ENCODE measurements at regions not wholly inside any gene's neighbourhood (a gene's known extent, or its start where the extent isn't known, plus 50 kb on each side); places are given as distances from the start of the nearest gene placed in this dataset.
"Not testable (repeated sequence)": the region's sequence is repeated elsewhere in the genome, so short reads cannot be mapped to it uniquely, and the experiment has no call there.

GRCh38 chr9:2531481-2531880 lies 90.1 kb upstream of the VLDLR start:
- FAIRE-seq: no peak
- no peak for TF ChIP-seq POLR2AphosphoS5 (IDR thresholded peaks at IDR 0.05; ENCODE audit: low read depth, low read length)
- no peak for TF ChIP-seq POLR2A (IDR thresholded peaks at IDR 0.05; ENCODE audit: low read depth, low read length)
- no peak for TF ChIP-seq TAF1 (IDR thresholded peaks at IDR 0.05; ENCODE audit: borderline replicate concordance, low read depth, low read length)
- DNase-seq (ENCODE audit: insufficient read length): no peak

DNA sequence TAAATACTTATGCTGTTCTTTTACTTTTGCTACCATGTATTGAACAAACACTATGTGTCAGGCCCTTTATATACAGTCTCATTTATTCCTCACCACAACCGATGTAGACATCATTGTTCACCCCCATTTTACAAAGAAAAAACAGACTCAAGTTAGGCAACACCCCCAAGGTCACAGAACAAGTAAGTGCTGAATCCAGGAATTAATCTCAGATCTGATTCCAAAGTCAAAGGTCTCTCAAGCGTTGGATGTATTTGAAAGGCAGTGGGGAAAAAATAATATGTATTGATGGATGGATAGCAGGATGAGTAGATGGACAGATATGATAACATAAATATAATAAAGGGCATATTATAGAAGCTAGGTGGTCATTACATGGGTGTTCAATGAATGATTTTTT lies 85.1 kb upstream of the VLDLR start:
- TF ChIP-seq POLR2AphosphoS5 (IDR thresholded peaks at IDR 0.05; ENCODE audit: low read depth, low read length) (no peak), TAF1 (IDR thresholded peaks at IDR 0.05; ENCODE audit: borderline replicate concordance, low read depth, low read length) (no peak), POLR2A (IDR thresholded peaks at IDR 0.05; ENCODE audit: low read depth, low read length) (no peak)
- no peak for FAIRE-seq

GRCh38 chr9:2545881-2546490 lies 75.6 kb upstream of the VLDLR start:
- DNase-seq (ENCODE audit: insufficient read length) (no peak), FAIRE-seq (no peak)

More for the DNA sequence above, 85.1 kb upstream of the VLDLR start:
- no peak for DNase-seq (ENCODE audit: insufficient read length)

GRCh38 chr9:2555899-2556600 lies 65.5 kb upstream of the VLDLR start:
- not testable (repeated sequence) for DNase-seq (ENCODE audit: insufficient read length); FAIRE-seq

More at GRCh38 chr9:2545881-2546490, 75.6 kb upstream of the VLDLR start:
- TF ChIP-seq TAF1 (IDR thresholded peaks at IDR 0.05; ENCODE audit: borderline replicate concordance, low read depth, low read length) (no peak), POLR2A (IDR thresholded peaks at IDR 0.05; ENCODE audit: low read depth, low read length) (no peak)

- TF ChIP-seq POLR2AphosphoS5 (IDR thresholded peaks at IDR 0.05; ENCODE audit: low read depth, low read length) (no peak), TAF1 (IDR thresholded peaks at IDR 0.05; ENCODE audit: borderline replicate concordance, low read depth, low read length) (no peak)
- no peak for FAIRE-seq
- no peak for DNase-seq (ENCODE audit: insufficient read length)
Measured at GRCh38 chr9:2557693-2558092, 63.9 kb upstream of the VLDLR start.

GRCh38 chr9:2559192-2560152 lies 62.1 kb upstream of the VLDLR start:
- TF ChIP-seq POLR2A (IDR thresholded peaks at IDR 0.05; ENCODE audit: low read depth, low read length): no peak
- no peak for TF ChIP-seq TAF1 (IDR thresholded peaks at IDR 0.05; ENCODE audit: borderline replicate concordance, low read depth, low read length)
- TF ChIP-seq POLR2AphosphoS5 (IDR thresholded peaks at IDR 0.05; ENCODE audit: low read depth, low read length): no peak
- DNase-seq (ENCODE audit: insufficient read length): no peak
- no peak for FAIRE-seq

- no peak for TF ChIP-seq TAF1 (IDR thresholded peaks at IDR 0.05; ENCODE audit: borderline replicate concordance, low read depth, low read length)
- no peak for TF ChIP-seq POLR2A (IDR thresholded peaks at IDR 0.05; ENCODE audit: low read depth, low read length)
- TF ChIP-seq POLR2AphosphoS5 (IDR thresholded peaks at IDR 0.05; ENCODE audit: low read depth, low read length): no peak
- FAIRE-seq (no peak), DNase-seq (ENCODE audit: insufficient read length) (no peak)
Measured at GRCh38 chr9:2560180-2560579, 61.4 kb upstream of the VLDLR start.

DNA sequence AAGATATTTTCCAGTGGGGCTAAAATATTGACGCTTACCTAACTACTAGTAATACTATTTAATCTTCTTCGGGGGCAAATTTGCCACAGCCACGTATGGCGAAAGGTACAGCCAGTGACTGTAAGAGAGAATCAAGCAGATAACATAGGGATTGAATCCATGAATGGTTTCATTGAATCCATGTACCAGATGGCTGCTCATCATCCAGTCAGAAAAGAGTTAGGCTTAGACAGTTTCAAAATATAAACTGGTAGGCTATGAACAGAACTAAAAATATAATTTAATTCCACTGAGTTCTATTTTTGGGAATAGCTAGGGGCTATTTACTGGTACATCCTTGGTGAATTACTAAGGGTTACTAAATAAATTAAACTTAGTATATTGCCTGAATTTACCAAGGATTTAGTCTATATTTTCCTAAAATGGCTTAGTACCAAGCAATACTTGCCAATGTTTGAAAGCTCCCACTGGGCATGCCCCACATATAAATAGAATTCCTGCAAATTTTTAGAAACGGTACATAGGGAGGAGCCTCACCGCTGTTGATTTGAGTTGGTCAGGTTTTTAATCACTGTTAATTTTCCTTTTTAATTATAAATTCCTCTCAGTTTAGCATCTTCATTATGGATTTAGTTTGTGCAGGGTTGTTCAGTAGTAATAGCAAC lies 55.8 kb upstream of the VLDLR start:
- no peak for DNase-seq (ENCODE audit: insufficient read length)
- TF ChIP-seq POLR2AphosphoS5 (IDR thresholded peaks at IDR 0.05; ENCODE audit: low read depth, low read length) (no peak), TAF1 (IDR thresholded peaks at IDR 0.05; ENCODE audit: borderline replicate concordance, low read depth, low read length) (no peak), POLR2A (IDR thresholded peaks at IDR 0.05; ENCODE audit: low read depth, low read length) (no peak)
- FAIRE-seq: no peak

DNA sequence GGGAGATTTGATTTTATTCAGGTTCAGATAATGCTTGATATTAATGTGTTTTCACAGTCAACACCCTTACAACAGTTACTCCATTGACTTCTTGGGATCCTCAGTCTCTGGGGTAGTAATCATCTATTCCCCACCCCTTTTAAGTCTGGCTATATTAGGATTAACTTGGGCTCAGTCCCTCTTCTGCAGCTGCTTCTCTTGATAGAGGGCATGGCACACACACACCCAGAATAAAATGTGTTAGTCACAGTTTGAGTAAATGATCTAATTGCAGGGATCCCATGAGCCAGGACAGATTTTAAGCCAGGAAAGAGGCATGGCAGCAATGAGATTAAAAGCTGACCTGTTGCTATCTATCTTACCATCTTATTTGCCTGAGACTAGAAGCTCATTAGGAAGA lies 53.7 kb upstream of the VLDLR start:
- FAIRE-seq (no peak), DNase-seq (ENCODE audit: insufficient read length) (no peak)
- TF ChIP-seq POLR2AphosphoS5 (IDR thresholded peaks at IDR 0.05; ENCODE audit: low read depth, low read length): no peak
- TF ChIP-seq TAF1 (IDR thresholded peaks at IDR 0.05; ENCODE audit: borderline replicate concordance, low read depth, low read length): no peak
- no peak for TF ChIP-seq POLR2A (IDR thresholded peaks at IDR 0.05; ENCODE audit: low read depth, low read length)

DNA sequence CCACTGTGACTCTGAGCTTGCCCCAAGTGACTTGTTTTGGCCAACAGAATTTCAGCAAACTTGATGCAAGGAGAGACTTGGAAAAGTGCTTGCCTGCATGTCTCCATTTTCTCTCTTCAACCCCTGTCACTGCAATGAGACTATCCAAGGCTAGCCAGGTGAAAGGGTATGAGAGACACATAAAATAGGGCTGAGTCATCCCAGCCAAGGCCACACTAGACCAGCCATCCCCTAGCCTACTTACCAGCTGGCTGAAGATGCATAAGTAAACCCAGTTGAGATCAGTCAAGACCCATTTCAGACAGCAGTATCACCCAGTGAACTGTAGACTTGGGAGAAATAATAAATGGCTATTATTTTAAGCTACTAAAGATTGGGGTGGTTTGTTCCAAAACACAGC lies 52.9 kb upstream of the VLDLR start:
- FAIRE-seq: no peak
- DNase-seq (ENCODE audit: insufficient read length): no peak
- no peak for TF ChIP-seq POLR2AphosphoS5 (IDR thresholded peaks at IDR 0.05; ENCODE audit: low read depth, low read length)
- TF ChIP-seq TAF1 (IDR thresholded peaks at IDR 0.05; ENCODE audit: borderline replicate concordance, low read depth, low read length): no peak
- no peak for TF ChIP-seq POLR2A (IDR thresholded peaks at IDR 0.05; ENCODE audit: low read depth, low read length)
